Stimulated activated CD4-positive, alpha-beta T cell treated with anti-CD3 and anti-CD28 coated beads, TNF-alpha, amount 100 ng/mL, for 24 hours (primary cell): ENCODE measurements at regions not wholly inside any gene's neighbourhood (a gene's known extent, or its start where the extent isn't known, plus 50 kb on each side); places are given as distances from the start of the nearest gene placed in this dataset.
"Not testable (repeated sequence)": the region's sequence is repeated elsewhere in the genome, so short reads cannot be mapped to it uniquely, and the experiment has no call there.

ENCODE experiments used
- DNase-seq, 3 experiments: peaks; one replicate each; pipeline ENCODE4 v3.0.0-alpha.2; 2020; ENCODE audit warnings: low read depth in 3 of 3

DNA sequence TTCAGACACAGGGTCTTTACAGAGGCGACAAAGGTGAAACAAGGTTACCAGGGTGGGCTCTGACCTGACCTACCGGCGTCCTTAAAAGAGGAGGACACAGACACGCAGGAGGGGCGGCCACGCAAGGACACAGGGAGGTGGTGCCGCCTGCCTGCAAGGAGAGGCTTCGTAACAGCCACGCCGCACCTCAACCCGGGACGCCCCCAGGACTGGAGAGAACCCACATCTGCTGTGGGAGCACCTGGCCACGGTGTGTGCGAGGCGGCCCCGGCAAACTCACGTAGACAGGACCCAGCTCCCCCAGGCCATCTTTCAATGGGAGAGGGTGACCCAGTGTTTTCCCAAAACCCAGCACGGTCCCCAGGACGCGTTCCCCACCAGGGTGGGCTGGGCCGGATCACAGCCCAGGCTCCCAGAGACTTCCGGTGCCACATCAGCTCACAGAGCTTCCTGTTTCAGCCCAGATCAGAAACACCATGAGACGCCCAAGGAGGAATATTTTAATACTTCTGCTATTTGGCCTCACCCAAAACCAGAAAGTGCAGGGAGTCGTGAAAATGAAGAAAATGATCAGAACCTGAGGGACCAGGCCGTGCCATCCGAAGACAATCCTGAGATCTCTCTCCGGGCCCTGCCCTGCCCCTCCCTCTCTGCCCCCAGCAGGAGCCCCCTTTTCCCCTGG is 5417.4 kb upstream of the TPTE start:
- peak in 1 of 3 experiments; percentile 42 for DNase-seq

DNA sequence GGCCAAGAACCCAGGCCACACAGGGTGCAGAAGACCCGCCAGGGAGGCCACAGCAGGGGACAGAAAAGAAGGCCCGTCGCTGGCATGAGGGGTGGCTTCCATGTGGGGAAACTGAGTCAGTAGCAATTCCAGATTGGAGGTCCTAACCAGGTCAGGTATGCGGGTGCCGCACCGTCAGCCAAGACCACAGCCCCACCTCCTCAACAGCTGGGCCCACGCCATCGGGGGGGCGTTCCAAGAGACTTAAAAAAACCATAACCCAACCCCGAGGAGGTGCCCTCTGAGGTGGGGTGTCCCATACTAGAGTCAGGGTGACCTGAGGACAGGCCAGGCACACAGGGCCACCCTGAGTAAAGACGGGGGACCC is 5416.8 kb upstream of the TPTE start:
- not testable (repeated sequence) for DNase-seq

DNA sequence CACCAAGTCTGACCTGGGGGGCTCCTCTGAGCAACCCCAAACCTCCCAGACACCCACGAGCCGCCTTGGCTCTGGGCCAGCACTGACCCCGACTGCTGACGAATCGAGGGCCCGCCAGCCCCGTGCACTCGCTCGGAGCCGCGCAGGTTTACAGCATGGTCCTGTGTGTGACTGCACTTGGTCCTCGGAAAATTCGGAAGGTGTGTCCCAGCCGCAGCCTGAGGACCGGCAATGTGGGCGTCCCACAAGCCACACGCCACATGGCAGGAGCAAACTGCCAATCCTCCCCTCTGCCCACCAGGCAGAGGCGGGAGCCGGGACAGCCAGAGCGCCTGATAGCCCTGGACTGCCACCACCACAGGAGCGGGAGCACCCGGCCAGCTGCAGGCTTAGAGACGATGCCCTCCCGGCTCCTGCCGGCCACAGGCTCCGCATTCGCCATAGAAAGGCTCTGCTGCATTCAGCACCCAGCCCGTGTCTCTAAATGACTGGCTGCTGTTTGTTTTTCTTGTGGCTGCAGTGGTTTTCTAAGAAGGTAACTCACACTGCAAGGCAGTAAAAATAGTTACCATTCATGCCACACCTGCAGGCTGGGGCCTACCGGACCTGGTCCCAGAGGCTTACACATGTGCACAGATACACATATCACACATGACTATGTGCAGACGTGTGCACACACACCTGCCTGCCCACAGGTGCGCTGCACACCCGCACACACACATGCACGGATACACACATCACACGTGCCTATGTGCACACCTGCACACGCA is 5415.3 kb upstream of the TPTE start:
- DNase-seq = peak in 2 of 3 experiments; percentile 19 to 57

DNA sequence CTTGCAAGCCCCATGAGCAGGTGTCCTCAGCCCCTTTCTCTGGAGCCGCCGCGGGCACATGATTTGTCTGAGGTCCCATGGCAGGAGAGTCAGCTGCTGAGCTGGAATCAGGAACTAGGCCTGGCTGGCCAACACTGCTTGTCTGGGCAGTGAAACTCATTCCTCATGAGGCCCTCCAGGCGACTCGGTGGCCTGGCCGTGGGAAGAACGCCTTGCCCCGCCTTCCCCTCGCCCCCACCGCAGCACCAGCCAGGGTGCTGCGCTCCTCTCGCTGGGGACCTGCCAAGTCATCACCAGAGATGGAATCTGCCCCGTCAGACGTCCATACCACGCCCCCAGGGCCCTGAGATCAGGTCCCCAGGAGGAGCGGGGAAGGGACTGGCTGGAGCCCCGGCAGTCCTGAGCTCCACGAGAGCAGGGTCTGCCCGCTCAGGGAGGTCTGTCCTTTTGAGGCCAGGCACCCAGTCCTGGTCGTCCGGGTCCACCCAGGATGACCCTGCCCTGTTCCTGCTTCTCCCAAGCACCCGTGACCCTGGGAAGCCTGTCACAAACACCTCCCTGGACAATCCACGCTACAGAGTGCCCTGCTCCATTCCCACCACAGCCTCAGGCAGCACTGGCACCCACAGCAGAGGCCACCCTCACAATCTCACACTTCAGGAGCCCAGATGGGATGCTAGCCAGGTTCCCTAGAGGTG is 5414.5 kb upstream of the TPTE start:
- not testable (repeated sequence) for DNase-seq

DNA sequence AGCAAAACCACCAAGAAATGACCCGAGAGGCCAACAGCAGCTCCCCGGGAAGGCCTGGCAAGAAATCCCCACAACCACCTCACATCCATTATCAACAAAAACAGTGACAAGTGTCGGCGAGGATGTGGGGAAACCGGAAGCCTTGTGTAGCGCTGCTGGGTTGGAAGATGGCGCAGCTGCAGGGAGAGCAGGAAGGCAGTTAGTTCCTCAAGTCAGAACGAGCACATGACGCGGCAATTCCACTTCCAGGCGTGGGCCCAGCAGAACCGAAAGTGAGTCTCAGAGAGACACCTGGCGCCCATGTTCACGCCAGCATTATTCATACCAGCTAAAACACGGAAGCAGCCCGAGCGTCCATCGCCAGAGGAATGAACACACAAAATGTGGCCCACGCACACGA is 5413.7 kb upstream of the TPTE start:
- DNase-seq = not testable (repeated sequence)

DNA sequence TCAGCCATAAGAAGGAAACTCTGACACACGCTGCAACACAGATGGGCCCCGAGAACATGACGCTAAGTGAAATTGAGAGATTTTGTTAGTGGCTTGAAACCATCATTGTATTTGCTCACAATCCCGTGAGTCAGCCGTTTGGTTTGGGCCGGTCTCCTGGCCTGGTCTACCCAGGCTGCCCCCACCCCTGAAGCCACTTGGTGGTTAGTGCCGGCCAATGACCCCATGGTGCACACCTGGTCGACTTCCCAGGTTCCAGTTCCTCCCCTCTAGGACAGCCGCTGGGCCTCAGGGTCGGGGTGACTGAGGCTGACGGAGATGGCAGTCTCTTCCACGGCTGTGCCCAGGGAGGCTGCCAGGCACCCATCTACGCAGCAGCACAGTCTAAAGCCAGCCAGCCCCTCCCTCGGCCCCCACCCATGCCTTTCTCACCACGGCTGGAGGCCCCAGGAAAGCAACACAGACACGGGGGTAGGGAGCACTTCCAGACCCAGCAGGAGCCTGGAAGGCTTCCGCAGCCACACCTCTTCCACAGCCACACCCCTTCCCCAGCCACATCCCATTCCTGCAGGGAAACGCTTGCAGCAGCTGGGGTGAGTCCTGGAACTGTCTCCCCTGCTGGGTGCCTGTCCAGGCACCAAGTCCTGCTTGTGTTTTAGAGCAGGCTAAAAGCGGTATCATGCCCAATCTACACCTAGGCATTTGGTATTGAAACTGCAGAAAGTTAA is 5413.2 kb upstream of the TPTE start:
- not testable (repeated sequence) for DNase-seq

DNA sequence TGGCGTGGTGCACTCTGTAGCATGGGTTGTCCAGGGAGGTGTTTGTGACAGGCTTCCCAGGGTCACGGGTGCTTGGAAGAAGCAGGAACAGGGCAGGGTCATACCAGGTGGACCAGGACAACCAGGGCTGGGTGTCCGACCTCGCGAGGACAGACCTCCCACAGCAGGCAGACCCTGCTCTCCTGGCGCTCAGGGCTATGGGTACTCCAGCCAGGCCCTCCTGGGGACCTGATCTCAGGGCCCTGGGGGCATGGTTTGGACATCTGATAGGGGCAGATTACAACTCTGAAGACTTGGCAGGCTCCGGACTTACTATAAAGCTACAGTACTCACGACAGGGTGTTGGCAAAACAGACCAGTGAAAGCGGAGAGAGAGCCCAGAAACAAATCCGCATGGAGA is 5410.2 kb upstream of the TPTE start:
- not testable (repeated sequence) for DNase-seq

DNA sequence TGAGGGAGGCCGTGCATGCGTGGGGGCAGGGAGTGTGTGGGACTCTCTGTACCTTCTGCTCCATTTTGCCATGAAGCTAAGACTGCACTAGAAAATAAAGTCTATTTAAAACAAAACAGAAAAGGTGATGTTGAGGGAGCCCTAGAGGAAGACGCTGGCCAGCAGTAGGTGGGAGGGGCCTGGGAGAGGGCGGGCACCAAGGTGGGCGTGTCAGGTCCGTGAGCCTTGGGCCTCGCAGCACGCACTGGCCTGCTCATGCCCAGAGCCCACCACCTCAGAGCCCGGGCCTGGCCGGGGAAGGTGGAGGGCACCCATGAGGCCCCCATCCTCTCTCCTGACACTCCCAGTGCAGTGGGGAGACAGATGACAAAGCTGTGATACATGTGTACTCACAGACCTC is 5408.3 kb upstream of the TPTE start:
- DNase-seq = not testable (repeated sequence)

DNA sequence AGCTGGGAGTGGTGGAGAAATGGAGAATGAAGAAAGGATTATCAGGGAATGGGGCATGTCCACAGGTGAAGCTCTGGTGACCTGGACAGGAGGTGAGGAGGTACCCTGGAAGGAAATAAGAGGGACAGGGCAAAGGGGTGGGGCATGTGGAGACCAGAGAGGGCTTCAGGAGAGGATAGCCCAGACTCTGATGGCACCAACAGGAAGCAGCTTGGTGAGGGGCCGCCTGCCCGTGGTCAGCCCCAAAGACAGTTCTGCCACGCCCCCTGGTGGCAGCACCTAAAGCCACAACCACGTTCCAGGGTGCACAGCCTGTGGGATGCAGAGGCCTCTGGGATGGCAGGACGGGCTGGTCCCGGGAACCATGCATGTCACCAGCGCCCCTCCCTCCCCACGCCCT is 5406.9 kb upstream of the TPTE start:
- not testable (repeated sequence) for DNase-seq

DNA sequence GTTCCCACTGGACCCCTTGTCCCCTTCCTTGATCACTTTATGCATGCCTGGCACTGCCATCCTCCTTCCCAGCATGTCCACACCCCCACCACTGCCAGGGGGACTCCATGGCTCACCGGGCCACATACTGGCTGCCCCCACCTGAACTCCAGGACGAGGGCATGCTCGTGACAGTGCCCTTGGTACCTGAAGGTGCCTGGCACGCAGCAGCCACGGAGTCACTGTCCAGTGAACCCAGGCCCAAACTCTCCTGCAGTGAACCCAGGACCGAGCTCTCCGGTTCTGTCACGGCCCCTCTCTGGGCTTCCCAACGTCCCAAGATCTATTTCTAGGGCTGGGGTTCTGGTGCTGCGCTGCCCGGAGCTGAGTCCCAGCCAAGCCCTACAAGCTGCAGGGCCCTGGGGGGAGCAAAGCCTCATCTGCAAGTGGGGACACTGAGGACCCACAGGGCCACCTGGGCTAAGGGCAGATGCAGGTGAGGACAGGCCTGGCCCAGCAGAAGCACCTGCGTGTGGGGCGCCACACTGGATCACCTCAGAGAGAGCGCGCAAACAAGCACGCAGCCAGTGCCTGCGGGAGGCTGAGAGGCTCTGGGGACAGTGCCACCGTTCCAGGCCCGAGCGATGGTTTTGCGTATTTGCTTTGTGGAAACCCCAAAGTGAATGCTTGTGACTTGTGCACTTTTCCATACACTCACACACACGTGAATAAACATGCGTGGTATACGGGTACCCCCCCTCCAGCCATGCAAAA is 5406.3 kb upstream of the TPTE start:
- not testable (repeated sequence) for DNase-seq

DNA sequence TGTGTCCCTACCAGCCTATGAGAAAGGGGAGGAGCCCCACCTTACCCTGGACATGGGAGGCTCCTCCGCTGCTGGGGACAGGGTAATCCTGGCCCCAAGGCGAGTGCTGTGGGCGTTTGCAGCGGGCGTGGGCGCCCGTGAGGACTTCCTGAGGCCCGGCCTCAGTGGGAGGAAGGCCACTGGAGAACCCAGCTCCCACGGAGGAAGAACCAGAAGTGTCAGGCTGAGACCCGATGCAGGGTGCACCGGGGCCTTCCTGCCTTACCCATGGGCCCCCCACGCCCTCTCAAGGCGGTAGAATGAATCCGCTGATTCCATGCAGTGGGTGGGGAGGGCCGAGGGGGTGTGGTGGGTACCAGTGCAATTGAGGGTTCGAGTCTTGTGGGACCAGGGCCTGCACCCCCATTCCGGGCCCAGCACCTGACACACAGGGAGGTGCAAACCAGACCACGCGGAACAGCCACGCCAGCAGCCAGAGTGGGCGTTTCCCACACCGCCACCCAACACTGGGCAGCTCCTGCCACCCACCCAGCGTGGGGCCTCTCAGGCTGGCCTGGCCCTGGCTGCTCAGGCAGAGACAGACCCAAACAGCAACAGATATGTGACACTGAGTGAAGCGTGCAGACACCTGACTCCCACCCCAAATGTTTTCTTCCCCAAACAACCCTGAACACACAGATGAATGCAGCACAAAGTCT is 5405.6 kb upstream of the TPTE start:
- DNase-seq = not testable (repeated sequence)

DNA sequence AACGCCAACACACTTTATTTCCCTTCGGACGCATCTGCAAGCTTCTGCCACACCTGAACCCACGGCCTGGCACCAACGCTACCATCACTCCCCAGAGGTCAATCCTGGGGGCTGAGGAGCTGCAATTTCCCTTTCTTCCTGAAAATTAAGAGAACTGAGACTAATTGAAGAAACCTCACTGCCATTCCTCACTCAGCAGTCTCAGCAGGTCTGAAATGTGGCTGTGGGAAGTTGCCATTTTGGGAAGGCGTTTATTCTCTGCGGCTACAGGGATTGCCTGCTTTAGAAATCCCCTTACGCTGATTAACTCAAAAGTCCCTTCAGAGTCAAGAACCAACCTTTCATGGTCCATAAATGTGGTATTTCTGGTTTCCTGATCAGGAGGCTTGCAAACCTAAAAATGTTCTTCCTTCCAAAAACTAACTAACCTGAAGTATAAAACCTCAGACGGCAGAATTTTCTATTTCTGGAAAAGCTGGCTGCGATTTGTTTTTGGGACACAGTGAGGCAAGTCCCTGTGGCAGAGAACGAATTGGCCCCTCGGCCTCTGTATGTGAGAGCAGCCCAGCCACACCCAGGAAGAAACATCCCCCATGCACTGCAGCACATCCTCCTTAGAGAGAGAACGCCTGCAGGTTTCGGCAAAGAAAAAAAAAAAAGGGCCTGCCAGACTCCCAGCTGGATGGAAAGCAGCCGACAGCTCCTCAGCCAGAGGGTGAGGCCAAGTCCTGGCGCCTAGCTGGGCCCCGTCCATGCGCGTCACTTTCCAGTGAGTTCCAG is 5404.8 kb upstream of the TPTE start:
- not testable (repeated sequence) for DNase-seq

DNA sequence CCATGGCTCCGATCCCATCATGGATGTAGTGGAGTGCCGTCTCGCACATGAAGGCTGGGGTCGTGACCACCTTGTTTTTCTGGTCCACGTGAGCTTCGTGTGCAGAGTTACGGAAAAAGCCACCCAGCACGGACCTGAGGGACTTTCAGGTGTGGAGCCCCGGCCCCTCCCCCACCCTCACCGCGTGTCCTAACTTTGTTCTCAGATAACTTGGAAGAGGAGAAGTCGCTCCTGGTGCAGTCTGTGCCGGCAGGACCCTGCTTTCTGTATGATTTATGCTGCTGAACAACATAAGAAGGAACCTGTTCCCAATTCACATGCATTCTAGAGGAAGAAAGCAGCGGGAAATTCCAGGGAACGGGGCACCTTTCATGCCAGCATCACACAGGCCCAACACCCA is 5404.2 kb upstream of the TPTE start:
- not testable (repeated sequence) for DNase-seq

DNA sequence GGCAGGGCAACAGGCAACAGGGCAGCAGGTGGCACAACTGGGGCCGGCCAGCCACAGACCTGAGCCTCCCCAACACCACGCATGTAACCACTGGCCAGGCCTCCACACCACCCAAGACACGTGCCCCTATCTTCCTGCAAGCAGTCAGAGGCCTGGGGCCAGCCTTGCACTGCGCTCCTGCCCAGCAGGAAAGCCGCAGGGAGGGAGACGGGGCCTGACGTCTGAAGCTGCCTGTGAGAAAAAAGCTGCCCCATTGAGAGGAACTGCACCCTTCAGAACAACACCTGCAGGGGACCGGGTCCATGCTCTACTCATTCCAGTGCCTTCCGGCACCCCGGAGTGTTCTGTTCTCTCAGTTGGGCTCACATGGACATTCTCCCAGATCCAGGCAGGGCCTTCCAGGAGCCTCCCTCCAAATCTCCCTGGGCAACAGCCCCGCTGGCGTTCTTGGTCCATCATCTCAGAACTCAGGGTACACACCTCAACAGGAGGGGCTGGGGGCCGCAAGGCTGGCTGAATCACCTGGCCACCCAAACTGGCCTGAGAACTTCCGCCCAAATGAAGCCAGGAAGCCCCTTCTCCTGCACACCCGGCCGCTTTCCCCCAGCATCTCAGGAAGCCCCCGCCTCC is 5403.6 kb upstream of the TPTE start:
- not testable (repeated sequence) for DNase-seq

DNA sequence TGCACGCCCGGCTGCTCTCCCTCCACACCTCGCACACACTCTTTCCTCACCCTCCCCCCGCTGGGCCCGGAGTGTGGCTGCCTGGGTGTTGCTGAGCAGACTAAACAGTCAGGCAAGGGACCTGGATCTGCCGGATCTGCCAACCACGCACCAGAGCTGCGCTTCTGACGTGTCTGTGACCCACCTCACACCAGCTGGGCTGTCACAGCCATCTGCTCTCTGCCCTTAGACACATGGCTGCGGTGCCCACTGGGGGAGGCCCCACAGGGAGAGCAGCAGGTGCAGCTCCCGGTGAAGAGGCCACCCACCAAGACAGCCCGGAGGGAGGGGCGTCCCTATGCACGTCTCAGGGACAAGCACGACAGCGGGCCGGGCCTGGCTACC is 5403.1 kb upstream of the TPTE start:
- peak in 1 of 3 experiments; percentile 40 for DNase-seq

DNA sequence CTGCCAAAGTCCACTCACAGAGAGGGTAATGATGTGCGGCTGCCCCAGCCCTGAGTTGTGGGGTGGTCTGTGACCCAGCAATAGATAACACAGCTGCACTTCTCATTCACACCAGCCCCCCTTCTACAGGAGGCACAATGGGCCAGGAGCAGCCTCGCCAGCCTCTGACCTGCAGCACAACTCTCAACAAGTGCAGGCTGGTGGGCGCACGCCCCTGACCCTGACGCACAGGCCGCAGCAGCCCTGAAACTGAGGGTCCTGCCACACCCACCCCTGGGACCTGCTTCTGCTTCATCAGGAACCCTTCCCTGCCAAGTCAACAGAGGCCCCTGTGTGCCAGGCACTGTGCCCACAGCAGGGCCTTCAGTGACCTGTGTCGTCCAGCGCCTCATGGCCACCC is 5402.2 kb upstream of the TPTE start:
- not testable (repeated sequence) for DNase-seq

DNA sequence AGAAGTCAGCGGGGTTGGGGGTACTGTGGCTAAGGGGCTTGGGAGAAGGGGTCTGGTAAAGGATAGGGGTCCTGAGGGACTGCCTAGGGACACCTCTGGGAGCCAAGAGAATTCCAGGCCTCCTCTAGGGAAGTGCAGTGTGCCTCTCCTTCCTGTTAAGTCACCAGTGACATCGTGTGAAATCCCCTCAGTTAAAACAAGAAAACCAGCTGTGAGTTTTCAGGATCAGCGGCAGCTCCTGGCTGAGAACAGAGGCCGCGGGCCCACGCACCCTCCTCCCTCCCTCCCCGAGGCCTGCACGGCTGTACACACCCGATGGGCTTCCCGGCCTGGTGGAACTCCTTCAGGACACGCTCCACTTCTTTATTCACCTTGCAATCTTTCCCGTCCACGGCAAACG is 5400.0 kb upstream of the TPTE start:
- not testable (repeated sequence) for DNase-seq

DNA sequence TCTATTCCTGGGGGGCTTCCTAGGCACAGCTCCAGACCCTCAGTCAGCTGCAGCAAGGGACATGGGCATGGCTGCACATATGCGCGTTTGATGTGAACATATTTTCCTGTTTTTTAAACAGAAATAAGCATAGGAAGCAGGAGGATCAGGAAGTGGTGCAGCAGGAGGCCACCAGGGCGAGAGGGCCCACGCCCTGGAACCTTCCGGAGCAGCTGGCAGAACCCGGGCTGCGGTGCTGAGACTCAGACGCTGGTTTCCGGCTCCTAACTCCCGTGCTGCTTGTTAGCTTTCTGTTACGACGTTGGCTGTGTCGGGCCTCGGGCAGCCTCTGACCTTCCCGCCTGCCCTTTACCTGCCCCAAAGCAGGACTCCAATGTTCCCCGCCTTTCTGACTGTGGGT is 5399.5 kb upstream of the TPTE start:
- DNase-seq = not testable (repeated sequence)

DNA sequence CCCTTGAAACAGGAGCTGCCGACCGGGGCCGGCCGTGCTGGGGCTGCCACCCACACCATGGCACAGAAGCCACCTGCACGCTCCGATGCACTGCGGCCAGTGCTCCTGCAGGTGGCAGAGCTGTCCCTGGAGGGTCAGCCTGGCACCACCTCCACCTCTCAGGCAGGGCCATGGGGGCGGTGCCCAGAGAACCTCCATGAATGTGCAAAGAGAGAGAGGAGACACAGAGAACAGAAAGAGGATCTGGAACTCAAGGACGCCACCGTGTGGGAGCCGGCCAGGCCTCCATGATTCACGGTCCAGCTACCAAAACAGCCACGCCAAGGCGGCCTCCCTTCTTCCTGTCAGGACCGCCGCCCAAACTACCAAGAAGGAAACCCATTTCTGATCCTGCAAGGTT is 5397.7 kb upstream of the TPTE start:
- DNase-seq = peak; percentile 40 to 78 (median 45)
